Neuron (in vitro differentiated cells): ENCODE measurements at regions not wholly inside any gene's neighbourhood (a gene's known extent, or its start where the extent isn't known, plus 50 kb on each side); places are given as distances from the start of the nearest gene placed in this dataset.

Source experiments
- H2AFZ ChIP-seq: one replicate; pipeline ENCODE4 v1.6.1; 2013; ENCODE audit warnings: low read depth, mild to moderate bottlenecking, inconsistent platforms, low read length, moderate library complexity
- H3K27me3 ChIP-seq: one replicate; pipeline ENCODE4 v1.6.1; 2013; ENCODE audit warnings: low read length; ENCODE audit not compliant: insufficient read depth
- H3K36me3 ChIP-seq: one replicate; pipeline ENCODE4 v1.6.1; 2013; ENCODE audit warnings: low read length; ENCODE audit not compliant: insufficient read depth
- H3K4me1 ChIP-seq: one replicate; pipeline ENCODE4 v1.6.1; 2013; ENCODE audit warnings: low read length; ENCODE audit not compliant: insufficient read depth
- H3K4me3 ChIP-seq: 2 replicates; pipeline ENCODE4 v1.5.1; 2013; ENCODE audit warnings: mild to moderate bottlenecking, low read length, moderate library complexity
- H3K9me3 ChIP-seq: one replicate; pipeline ENCODE4 v1.6.1; 2013; ENCODE audit warnings: low read length

- no peaks in the 10 kb centered on the region for H3K9me3 ChIP-seq
- H3K27me3 ChIP-seq, result no peaks in the 10 kb centered on the region
- H3K4me3 ChIP-seq, result no peak overlapping the region
- no peaks in the 10 kb centered on the region for H3K36me3 ChIP-seq
- no peak overlapping the region for H2AFZ ChIP-seq
- H3K4me1 ChIP-seq, result no peaks in the 10 kb centered on the region
These were observed 372.5 kb upstream of the GRIA1 start for GRCh38 chr5:153118018-153118417.

DNA sequence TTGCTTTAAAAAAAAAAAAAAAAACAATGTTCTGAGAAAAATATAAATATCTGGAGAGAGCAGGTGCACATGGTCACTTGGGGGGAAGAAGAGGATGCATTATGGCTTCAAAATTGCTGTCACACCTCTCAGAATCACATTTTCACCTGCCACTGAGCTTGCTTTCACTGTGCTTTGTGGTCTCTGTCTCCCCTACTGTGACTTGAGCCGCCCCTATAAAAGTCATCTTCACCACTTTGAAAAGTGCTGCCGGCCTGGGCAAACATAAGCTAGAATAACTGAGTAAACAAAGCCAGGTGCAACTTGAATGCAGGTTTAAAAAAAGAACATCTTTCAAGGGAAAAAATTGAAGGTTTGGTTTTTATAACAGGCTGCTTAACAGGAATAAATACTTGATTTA lies 368.1 kb upstream of the GRIA1 start:
- Histone ChIP-seq H3K9me3 (no peaks in the 10 kb centered on the region), H3K36me3 (no peaks in the 10 kb centered on the region), H3K27me3 (no peaks in the 10 kb centered on the region), H2AFZ (no peak overlapping the region), H3K4me3 (no peak overlapping the region), H3K4me1 (no peaks in the 10 kb centered on the region)

GRCh38 chr5:153130296-153130695 lies 360.2 kb upstream of the GRIA1 start:
- no peaks in the 10 kb centered on the region for H3K36me3 ChIP-seq
- no peak overlapping the region for H2AFZ ChIP-seq
- H3K4me1 ChIP-seq, result no peaks in the 10 kb centered on the region
- no peaks in the 10 kb centered on the region for H3K27me3 ChIP-seq
- no peak overlapping the region for H3K4me3 ChIP-seq
- no peaks in the 10 kb centered on the region for H3K9me3 ChIP-seq

GRCh38 chr5:153135411-153135810 lies 355.1 kb upstream of the GRIA1 start:
- Histone ChIP-seq H3K4me3 (no peak overlapping the region), H3K4me1 (no peaks in the 10 kb centered on the region), H2AFZ (no peak overlapping the region), H3K27me3 (no peaks in the 10 kb centered on the region), H3K36me3 (no peaks in the 10 kb centered on the region), H3K9me3 (no peaks in the 10 kb centered on the region)

- H2AFZ ChIP-seq, result no peak overlapping the region
- H3K27me3 ChIP-seq, result no peaks in the 10 kb centered on the region
- no peaks in the 10 kb centered on the region for H3K9me3 ChIP-seq
- no peak overlapping the region for H3K4me3 ChIP-seq
- no peaks in the 10 kb centered on the region for H3K4me1 ChIP-seq
- no peaks in the 10 kb centered on the region for H3K36me3 ChIP-seq
These were observed 353.4 kb upstream of the GRIA1 start for GRCh38 chr5:153136910-153137614.

DNA sequence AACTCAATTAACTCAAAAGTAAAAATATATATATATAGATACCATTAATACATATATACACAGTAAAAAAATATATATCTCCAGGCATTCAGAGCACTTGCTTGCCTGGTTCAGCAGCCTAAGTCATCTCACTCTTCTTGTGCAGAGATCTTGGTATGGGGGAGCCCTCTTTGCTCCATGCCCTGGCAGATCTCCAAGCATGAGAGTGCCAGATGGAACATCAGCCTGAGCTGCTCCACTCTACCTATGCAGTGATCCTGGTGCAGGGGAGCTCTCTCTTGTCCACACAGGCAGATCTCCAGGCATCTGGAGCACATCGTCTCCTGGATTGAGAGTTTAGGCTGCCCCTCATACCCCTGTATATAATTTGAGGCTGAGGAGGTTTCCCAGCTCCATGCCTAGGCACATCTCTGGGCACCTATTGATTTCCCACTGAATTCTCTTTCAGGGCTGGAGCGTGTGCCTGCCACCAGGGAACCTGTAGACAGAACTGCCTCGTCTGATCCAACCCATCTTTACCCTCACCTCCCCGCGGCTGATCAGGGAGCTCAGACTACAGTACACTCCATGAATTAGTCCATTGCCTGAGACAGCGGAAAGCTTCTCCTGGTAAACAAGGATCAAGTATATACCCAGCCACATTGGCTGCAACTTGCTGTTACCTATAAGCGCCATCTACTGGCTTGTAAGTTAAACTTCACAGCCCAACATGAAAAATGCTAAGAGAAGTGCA lies 342.4 kb upstream of the GRIA1 start:
- H3K4me3 ChIP-seq, result no peak overlapping the region
- H2AFZ ChIP-seq, result no peak overlapping the region
- H3K27me3 ChIP-seq, result no peaks in the 10 kb centered on the region
- H3K9me3 ChIP-seq, result peaks cover 3% of the 10 kb centered on the region
- H3K36me3 ChIP-seq, result no peaks in the 10 kb centered on the region
- H3K4me1 ChIP-seq, result no peaks in the 10 kb centered on the region

DNA sequence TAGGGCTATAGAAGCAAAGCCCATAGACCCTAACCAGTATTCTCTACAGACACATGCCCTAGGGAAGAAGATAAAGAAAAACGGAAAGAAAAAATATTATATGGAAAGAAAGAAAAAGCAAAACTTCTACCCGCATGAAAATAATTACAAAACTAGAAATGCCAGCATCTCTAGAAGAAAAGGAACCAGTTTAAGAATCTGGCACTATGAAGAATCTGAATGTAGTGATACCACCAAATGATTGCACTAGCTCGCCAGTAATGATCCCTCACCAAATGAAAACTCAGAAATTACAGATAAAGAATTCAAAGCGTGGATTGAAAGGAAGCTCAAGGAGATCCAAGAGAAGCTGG lies 341.9 kb upstream of the GRIA1 start:
- H3K4me1 ChIP-seq, result no peaks in the 10 kb centered on the region
- H3K9me3 ChIP-seq, result peaks cover 2% of the 10 kb centered on the region
- H3K4me3 ChIP-seq, result no peak overlapping the region
- H3K27me3 ChIP-seq, result no peaks in the 10 kb centered on the region
- H2AFZ ChIP-seq, result no peak overlapping the region
- no peaks in the 10 kb centered on the region for H3K36me3 ChIP-seq

- no peak overlapping the region for H3K4me3 ChIP-seq
- H3K4me1 ChIP-seq, result no peaks in the 10 kb centered on the region
- no peaks in the 10 kb centered on the region for H3K9me3 ChIP-seq
These were observed 338.9 kb upstream of the GRIA1 start for GRCh38 chr5:153151558-153151957.

DNA sequence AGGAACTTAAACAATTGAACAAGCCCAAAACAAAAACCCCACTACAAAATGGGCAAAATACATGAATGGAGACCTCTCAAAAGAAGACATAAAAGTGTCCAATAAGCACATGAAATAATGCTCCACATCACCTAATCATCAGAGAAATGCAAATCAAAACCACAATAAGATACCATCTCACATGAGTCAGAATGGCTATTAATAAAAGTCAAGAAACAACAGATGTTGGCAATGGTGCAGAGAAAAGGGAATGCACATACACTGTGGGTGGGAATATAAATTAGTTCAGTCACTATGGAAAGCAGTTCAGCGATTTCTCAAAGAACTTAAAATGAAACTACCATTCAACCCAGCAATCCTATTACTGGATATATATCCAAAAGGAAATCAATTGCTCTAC lies 337.4 kb upstream of the GRIA1 start:
- no peak overlapping the region for H2AFZ ChIP-seq
- H3K4me1 ChIP-seq, result no peaks in the 10 kb centered on the region
- H3K36me3 ChIP-seq, result no peaks in the 10 kb centered on the region
- H3K4me3 ChIP-seq, result no peak overlapping the region
- H3K27me3 ChIP-seq, result no peaks in the 10 kb centered on the region
- H3K9me3 ChIP-seq, result no peaks in the 10 kb centered on the region

More at GRCh38 chr5:153151558-153151957, 338.9 kb upstream of the GRIA1 start:
- H3K27me3 ChIP-seq, result no peaks in the 10 kb centered on the region
- H3K36me3 ChIP-seq, result no peaks in the 10 kb centered on the region
- no peak overlapping the region for H2AFZ ChIP-seq

DNA sequence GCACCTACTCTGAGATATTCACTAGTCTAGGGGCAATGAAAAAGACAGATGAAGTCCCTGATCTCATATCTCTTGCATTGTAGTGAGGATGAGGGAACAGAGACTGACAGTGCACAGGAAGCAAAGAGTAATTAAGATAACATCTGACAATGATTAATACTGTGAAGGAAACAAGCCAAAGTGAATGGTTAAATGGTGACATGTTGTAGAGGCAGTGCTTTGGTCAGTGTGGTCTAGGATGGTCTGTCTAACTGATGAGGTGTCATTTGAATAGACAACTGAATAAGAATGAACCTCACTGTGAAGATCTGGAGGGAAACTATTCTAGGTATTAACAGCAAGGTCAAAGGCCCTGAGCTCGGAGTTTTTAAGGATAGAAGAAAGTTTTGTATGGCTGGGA lies 333.3 kb upstream of the GRIA1 start:
- H3K4me1 ChIP-seq, result peaks cover 2% of the 10 kb centered on the region
- no peak overlapping the region for H3K4me3 ChIP-seq
- no peaks in the 10 kb centered on the region for H3K9me3 ChIP-seq
- no peak overlapping the region for H2AFZ ChIP-seq
- peaks cover 3% of the 10 kb centered on the region for H3K27me3 ChIP-seq
- no peaks in the 10 kb centered on the region for H3K36me3 ChIP-seq

DNA sequence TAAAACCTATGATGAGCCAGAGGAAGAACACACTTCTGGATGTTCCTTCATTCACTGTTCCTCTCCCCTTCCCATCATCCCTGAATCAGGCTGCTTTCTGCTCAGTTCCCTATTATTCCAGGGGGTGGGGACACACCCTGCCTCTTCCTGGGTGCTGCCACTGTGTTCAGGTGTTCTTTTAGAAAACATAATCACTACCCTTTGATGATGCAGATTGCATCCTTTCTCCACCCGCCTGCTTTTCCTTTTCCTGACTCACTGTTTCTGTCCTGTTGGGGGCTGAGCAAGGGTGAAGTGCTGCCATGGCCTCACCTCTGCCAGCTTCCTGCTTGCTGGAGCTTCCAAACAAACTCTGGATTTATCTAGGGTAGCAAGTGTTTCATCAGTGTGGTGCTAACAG lies 331.9 kb upstream of the GRIA1 start:
- H3K4me1 ChIP-seq, result peaks cover 2% of the 10 kb centered on the region
- peaks cover 3% of the 10 kb centered on the region for H3K27me3 ChIP-seq
- H3K36me3 ChIP-seq, result no peaks in the 10 kb centered on the region

DNA sequence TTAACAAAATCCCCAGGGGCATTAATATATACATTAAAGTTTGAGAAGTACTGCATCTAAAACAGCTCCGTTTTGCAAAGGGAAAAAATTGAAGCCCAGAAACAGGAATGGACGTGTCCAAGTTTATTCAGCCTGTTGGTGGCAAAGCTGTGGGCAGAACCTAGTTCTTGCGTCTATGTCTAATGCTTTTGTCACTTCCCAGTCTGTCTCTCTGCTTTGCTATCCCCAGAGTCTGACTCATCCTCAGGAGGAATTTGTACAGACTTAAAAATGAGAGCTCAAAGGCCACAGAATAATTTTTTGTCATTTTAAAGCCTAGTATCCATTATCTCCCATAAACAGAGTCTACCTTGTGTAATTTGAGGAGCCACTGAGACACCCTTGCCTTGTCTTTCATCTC lies 330.9 kb upstream of the GRIA1 start:
- Histone ChIP-seq H3K9me3 (no peaks in the 10 kb centered on the region), H2AFZ (no peak overlapping the region), H3K36me3 (no peaks in the 10 kb centered on the region), H3K4me1 (peaks cover 2% of the 10 kb centered on the region), H3K27me3 (peaks cover 3% of the 10 kb centered on the region), H3K4me3 (no peak overlapping the region)

More for the DNA sequence above, 331.9 kb upstream of the GRIA1 start:
- no peaks in the 10 kb centered on the region for H3K9me3 ChIP-seq
- H2AFZ ChIP-seq, result no peak overlapping the region
- H3K4me3 ChIP-seq, result no peak overlapping the region

GRCh38 chr5:153168241-153168640 lies 322.2 kb upstream of the GRIA1 start:
- Histone ChIP-seq H3K4me3 (no peak overlapping the region), H2AFZ (no peak overlapping the region), H3K9me3 (no peaks in the 10 kb centered on the region), H3K36me3 (no peaks in the 10 kb centered on the region), H3K27me3 (no peaks in the 10 kb centered on the region), H3K4me1 (peaks cover 4% of the 10 kb centered on the region)

DNA sequence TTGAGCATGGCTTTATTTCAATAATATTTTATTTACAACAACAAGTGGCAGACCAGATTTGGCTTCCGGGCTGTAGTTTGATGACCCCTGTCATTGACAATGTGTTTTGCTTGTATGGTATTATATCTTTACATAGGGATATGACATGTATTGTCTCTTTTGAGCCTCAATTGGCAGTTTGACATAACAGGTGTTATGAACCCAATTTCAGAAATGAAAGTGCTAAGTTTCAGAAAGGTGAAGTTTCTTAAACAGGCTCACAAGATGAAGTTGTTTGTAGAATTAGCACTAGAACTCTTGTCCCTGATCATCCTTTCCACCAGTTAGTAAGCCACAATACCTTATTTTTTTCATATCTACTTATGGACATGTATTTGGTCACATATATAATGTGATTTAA lies 303.0 kb upstream of the GRIA1 start:
- Histone ChIP-seq H3K9me3 (no peaks in the 10 kb centered on the region), H3K27me3 (no peaks in the 10 kb centered on the region), H2AFZ (no peak overlapping the region), H3K4me3 (no peak overlapping the region), H3K36me3 (no peaks in the 10 kb centered on the region), H3K4me1 (no peaks in the 10 kb centered on the region)
